CD4-positive, alpha-beta T cell (primary cell): ENCODE measurements at regions not wholly inside any gene's neighbourhood (a gene's known extent, or its start where the extent isn't known, plus 50 kb on each side); places are given as distances from the start of the nearest gene placed in this dataset.

Experiments used
- ATAC-seq: fragments of 200-7000 bp; cut with Tn5 transposase; one replicate; pipeline ENCODE4 v1.10.0; 2022; ENCODE audit warnings: mild to moderate bottlenecking; ENCODE audit not compliant: poor library complexity
- CTCF ChIA-PET: fragments of 350-600 bp; sonication (Branson Sonifier 250); formaldehyde crosslinking; loops from one replicate; lab custom pipeline; 2021; ENCODE audit warnings: antibody characterized with exemption, inconsistent platforms; lab: Charles Lee
- POLR2A ChIA-PET: fragments of 350-600 bp; sonication (Branson Sonifier 250); formaldehyde crosslinking; loops from one replicate; lab custom pipeline; 2021; ENCODE audit warnings: antibody characterized with exemption, inconsistent platforms; lab: Charles Lee
- DNase-seq, 14 experiments: peaks; one replicate each; pipeline ENCODE4 v3.0.0-alpha.2; 2013 to 2020; ENCODE audit warnings: mixed read lengths in 2 of 14
- H3K27ac ChIP-seq, 2 donors: one replicate each; pipeline versions ENCODE4 v1.5.1 to v1.7.0; 2013; ENCODE audit warnings: low read length in 2 of 2, low read depth in 1 of 2, mild to moderate bottlenecking in 1 of 2
- H3K27me3 ChIP-seq, 2 experiments: 1 replicate in 1 of 2; 2 replicates in 1 of 2; pipeline versions ENCODE4 v1.6.1 to v1.7.0; 2013; ENCODE audit warnings: low read length in 2 of 2, control low read depth in 1 of 2, mild to moderate bottlenecking in 1 of 2, moderate library complexity in 1 of 2; ENCODE audit not compliant: insufficient read depth in 2 of 2, control insufficient read depth in 1 of 2
- H3K36me3 ChIP-seq: one replicate; pipeline ENCODE4 v1.6.1; 2013; ENCODE audit warnings: low read length, control low read depth; ENCODE audit not compliant: insufficient read depth
- H3K4me1 ChIP-seq: one replicate; pipeline ENCODE4 v1.6.1; 2013; ENCODE audit warnings: low read length, control low read depth; ENCODE audit not compliant: insufficient read depth
- H3K4me3 ChIP-seq: one replicate; pipeline ENCODE4 v1.5.1; 2013; ENCODE audit warnings: mild to moderate bottlenecking, low read length, moderate library complexity
- H3K9me3 ChIP-seq, 2 experiments: 1 replicate in 1 of 2; 2 replicates in 1 of 2; pipeline versions ENCODE4 v1.6.1 to v1.7.0; 2013; ENCODE audit warnings: low read length in 2 of 2, mild to moderate bottlenecking in 2 of 2, control low read depth in 1 of 2, moderate library complexity in 1 of 2; ENCODE audit not compliant: control insufficient read depth in 1 of 2, insufficient read depth in 1 of 2
- H3K27ac Mint-ChIP-seq: one replicate; pipeline ENCODE4 v1.8.0; 2020; ENCODE audit warnings: mixed read lengths
- H3K27me3 Mint-ChIP-seq: one replicate; pipeline ENCODE4 v1.8.0; 2021; ENCODE audit warnings: mixed read lengths
- H3K36me3 Mint-ChIP-seq: one replicate; pipeline ENCODE4 v1.8.0; 2021; ENCODE audit warnings: low read depth, mixed read lengths
- H3K4me1 Mint-ChIP-seq: one replicate; pipeline ENCODE4 v1.8.0; 2021; ENCODE audit warnings: low read depth, mixed read lengths
- H3K4me3 Mint-ChIP-seq: one replicate; pipeline ENCODE4 v1.8.0; 2020; ENCODE audit warnings: mild to moderate bottlenecking, mixed read lengths
- H3K9me3 Mint-ChIP-seq: one replicate; pipeline ENCODE4 v1.8.0; 2020; ENCODE audit warnings: mixed read lengths
- intact Hi-C, 2 experiments: fragments of 100-400 bp; cut with DNase I in 1 of 2; cut with micrococcal nuclease in 1 of 2; formaldehyde crosslinking; loops; one replicate each; pipeline versions ENCODE4 v1.15.1 to v1.9.0; 2023 to 2025; cut with DNase I, micrococcal nuclease
- TF ChIP-seq, protein P1 (sequence below): fragments of 200-600 bp; IDR thresholded peaks from one replicate; pipeline ENCODE4 v1.8.0; 2022; ENCODE audit warnings: antibody characterized with exemption, mild to moderate bottlenecking

- H3K9me3 Mint-ChIP-seq: no peaks in the 10 kb centered on the region
- Histone ChIP-seq H3K9me3 (no peaks in the 10 kb centered on the region), H3K36me3 (no peaks in the 10 kb centered on the region), H3K4me3 (no peak overlapping the region), H3K4me1 (no peaks in the 10 kb centered on the region), H3K27ac (no peak overlapping the region), H3K27me3 (peaks cover 2 to 11% of the 10 kb centered on the region in 2 experiments)
- intact Hi-C loops: no loop called here
- H3K27me3 Mint-ChIP-seq: peaks cover 4% of the 10 kb centered on the region
- no peak overlapping the region for H3K27ac Mint-ChIP-seq
- CTCF ChIA-PET: no interaction called here
- POLR2A ChIA-PET: no interaction called here
- ATAC-seq (no peak), DNase-seq (no peak)
- TF ChIP-seq, protein P1, sequence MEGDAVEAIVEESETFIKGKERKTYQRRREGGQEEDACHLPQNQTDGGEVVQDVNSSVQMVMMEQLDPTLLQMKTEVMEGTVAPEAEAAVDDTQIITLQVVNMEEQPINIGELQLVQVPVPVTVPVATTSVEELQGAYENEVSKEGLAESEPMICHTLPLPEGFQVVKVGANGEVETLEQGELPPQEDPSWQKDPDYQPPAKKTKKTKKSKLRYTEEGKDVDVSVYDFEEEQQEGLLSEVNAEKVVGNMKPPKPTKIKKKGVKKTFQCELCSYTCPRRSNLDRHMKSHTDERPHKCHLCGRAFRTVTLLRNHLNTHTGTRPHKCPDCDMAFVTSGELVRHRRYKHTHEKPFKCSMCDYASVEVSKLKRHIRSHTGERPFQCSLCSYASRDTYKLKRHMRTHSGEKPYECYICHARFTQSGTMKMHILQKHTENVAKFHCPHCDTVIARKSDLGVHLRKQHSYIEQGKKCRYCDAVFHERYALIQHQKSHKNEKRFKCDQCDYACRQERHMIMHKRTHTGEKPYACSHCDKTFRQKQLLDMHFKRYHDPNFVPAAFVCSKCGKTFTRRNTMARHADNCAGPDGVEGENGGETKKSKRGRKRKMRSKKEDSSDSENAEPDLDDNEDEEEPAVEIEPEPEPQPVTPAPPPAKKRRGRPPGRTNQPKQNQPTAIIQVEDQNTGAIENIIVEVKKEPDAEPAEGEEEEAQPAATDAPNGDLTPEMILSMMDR: no peak
- no peaks in the 10 kb centered on the region for H3K4me1 Mint-ChIP-seq
- no peak overlapping the region for H3K4me3 Mint-ChIP-seq
- no peaks in the 10 kb centered on the region for H3K36me3 Mint-ChIP-seq
Measured at GRCh38 chr11:122599434-122599833, 56.1 kb upstream of the UBASH3B start.

DNA sequence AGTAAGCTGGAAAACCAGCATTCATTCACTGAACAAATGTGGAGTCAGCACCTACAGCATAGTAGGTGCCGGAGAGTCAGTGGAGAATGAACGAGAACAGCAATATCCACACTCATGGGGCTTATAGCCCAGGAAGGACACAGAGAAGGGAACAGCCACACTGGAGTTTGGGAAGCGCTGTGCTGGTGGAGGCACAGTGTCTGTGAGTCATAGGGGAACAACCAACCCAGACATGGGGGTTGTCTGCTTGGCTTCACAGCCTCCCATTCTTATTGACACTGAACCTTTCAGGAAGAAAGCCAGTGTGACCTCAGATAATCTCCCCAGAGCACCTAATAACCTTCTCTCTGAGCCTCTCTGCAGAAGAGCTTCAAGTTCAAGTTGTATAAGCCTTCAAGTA is 56.6 kb upstream of the UBASH3B start:
- Histone ChIP-seq H3K27ac (no peak overlapping the region), H3K4me3 (no peak overlapping the region), H3K4me1 (no peaks in the 10 kb centered on the region), H3K27me3 (peaks cover 2 to 11% of the 10 kb centered on the region in 2 experiments), H3K9me3 (no peaks in the 10 kb centered on the region), H3K36me3 (no peaks in the 10 kb centered on the region)
- Mint-ChIP-seq H3K4me1 (no peaks in the 10 kb centered on the region), H3K36me3 (no peaks in the 10 kb centered on the region), H3K9me3 (no peaks in the 10 kb centered on the region), H3K27ac (no peak overlapping the region), H3K27me3 (peaks cover 4% of the 10 kb centered on the region), H3K4me3 (no peak overlapping the region)
- CTCF ChIA-PET: no interaction called here
- ATAC-seq (no peak), DNase-seq (no peak)
- TF ChIP-seq, protein P1: no peak
- POLR2A ChIA-PET: no interaction called here
- intact Hi-C loops: no loop called here

GRCh38 chr11:122597511-122597910 is 58.0 kb upstream of the UBASH3B start:
- Histone ChIP-seq H3K27me3 (peaks cover 2 to 17% of the 10 kb centered on the region in 2 experiments), H3K27ac (no peak overlapping the region), H3K4me1 (no peaks in the 10 kb centered on the region), H3K4me3 (no peak overlapping the region), H3K36me3 (no peaks in the 10 kb centered on the region), H3K9me3 (no peaks in the 10 kb centered on the region)
- no peak for ATAC-seq
- POLR2A ChIA-PET: no interaction called here
- Mint-ChIP-seq H3K4me3 (no peak overlapping the region), H3K36me3 (no peaks in the 10 kb centered on the region), H3K4me1 (no peaks in the 10 kb centered on the region), H3K9me3 (no peaks in the 10 kb centered on the region), H3K27ac (no peak overlapping the region), H3K27me3 (peaks cover 12% of the 10 kb centered on the region)
- TF ChIP-seq, protein P1: no peak
- CTCF ChIA-PET: interaction anchor here (0.9 kb wide), 1 partner anchor 9 kb away, joined by 4 read pairs; no protein-coding TSS in a partner anchor
- intact Hi-C loops: no loop called here
- no peak for DNase-seq
